ENCODE measurements at regions not wholly inside any gene's neighbourhood (a gene's known extent, or its start where the extent isn't known, plus 50 kb on each side); places are given as distances from the start of the nearest gene placed in this dataset.
"Not testable (repeated sequence)": the region's sequence is repeated elsewhere in the genome, so short reads cannot be mapped to it uniquely, and the experiment has no call there.

DNA sequence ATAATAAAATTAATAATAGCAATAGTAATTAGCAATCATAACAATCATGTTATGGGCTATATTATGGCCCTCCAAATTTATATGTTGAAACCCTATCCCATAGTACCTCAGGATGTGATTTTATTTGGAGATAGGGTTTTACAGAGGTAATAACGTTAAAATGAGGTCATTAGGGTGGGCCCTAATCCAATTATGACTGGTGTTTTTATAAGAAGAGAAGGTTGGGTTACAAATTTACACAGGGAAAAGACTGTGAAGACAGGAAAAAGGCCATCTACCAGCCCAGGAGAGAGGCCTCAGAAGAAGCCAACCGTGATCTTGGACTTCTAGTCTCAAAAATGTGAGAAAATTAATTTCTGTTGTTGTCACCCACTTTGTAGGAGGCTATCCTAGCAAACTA is 353.1 kb downstream of the CHL1 start:
- Histone ChIP-seq H3K27me3 (replicated peaks; ENCODE audit: insufficient read depth) (no peaks in the 10 kb centered on the region), H3K9me3 (no peaks in the 10 kb centered on the region), H3K27ac (no peak overlapping the region), H3K4me1 (replicated peaks) (no peaks in the 10 kb centered on the region), H3K36me3 (no peaks in the 10 kb centered on the region), H3K4me3 (no peak overlapping the region)
- TF ChIP-seq, protein P1, sequence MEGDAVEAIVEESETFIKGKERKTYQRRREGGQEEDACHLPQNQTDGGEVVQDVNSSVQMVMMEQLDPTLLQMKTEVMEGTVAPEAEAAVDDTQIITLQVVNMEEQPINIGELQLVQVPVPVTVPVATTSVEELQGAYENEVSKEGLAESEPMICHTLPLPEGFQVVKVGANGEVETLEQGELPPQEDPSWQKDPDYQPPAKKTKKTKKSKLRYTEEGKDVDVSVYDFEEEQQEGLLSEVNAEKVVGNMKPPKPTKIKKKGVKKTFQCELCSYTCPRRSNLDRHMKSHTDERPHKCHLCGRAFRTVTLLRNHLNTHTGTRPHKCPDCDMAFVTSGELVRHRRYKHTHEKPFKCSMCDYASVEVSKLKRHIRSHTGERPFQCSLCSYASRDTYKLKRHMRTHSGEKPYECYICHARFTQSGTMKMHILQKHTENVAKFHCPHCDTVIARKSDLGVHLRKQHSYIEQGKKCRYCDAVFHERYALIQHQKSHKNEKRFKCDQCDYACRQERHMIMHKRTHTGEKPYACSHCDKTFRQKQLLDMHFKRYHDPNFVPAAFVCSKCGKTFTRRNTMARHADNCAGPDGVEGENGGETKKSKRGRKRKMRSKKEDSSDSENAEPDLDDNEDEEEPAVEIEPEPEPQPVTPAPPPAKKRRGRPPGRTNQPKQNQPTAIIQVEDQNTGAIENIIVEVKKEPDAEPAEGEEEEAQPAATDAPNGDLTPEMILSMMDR (IDR thresholded peaks at IDR 0.05) = no peak
- TF ChIP-seq POLR2AphosphoS5 (IDR thresholded peaks at IDR 0.05) (no peak), POLR2A (IDR thresholded peaks at IDR 0.05) (no peak)
- 39% methylated on average over 2 of the region's 2 CpGs for WGBS
- intact Hi-C loops (cut with DNase I) = no loop called here
- no peak for DNase-seq (ENCODE audit: low spot score)

DNA sequence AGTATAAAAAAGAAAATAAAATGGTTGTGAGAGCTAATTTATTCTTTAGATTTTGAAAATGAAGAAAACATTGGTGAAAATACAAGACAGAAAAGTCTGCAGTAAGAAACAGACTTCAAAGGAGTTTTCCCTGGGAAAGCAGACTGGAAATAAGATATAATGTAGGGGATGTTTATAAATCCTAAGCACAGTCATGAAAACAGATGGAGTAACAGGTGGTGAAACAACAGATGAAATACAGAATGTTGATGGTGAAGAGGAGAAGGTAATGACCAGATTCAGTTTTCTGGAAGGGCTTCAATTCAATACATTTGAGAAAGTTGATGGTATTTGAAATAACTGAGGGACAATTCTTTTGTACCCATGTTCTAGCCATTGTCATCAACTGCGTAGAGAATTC is 353.9 kb downstream of the CHL1 start:
- intact Hi-C loops (cut with DNase I) = no loop called here
- no peaks in the 10 kb centered on the region for H3K27me3 ChIP-seq (replicated peaks; ENCODE audit: insufficient read depth)
- 97% methylated on average over 1 of the region's 1 CpG for WGBS
- no peak for TF ChIP-seq POLR2AphosphoS5 (IDR thresholded peaks at IDR 0.05)
- TF ChIP-seq, protein P1 (IDR thresholded peaks at IDR 0.05) = no peak
- no peak for TF ChIP-seq POLR2A (IDR thresholded peaks at IDR 0.05)
- no peak overlapping the region for H3K27ac ChIP-seq
- H3K4me3 ChIP-seq = no peak overlapping the region
- no peaks in the 10 kb centered on the region for H3K4me1 ChIP-seq (replicated peaks)
- H3K9me3 ChIP-seq = no peaks in the 10 kb centered on the region
- H3K36me3 ChIP-seq = no peaks in the 10 kb centered on the region
- DNase-seq (ENCODE audit: low spot score) = no peak

DNA sequence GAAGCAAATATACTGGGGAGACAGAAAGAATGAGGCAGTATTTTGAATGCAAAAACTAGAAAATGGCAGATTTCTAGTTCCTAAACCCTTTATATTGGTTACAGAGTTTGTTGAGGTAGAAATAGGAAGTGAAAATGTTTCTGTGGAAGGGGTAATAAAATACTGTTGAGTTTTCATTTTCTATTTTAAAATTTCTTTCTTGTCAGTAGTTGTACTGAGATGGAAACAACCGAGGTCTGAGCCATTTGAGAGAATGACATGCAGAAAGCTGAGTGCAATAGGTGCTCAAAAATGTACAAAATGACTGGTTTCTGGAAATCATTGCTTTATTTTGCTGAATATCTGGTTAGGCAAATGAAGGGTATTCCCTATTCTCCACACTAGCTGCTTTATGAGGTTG is 361.4 kb downstream of the CHL1 start:
- Histone ChIP-seq H3K36me3 (no peaks in the 10 kb centered on the region), H3K4me1 (replicated peaks) (no peaks in the 10 kb centered on the region), H3K4me3 (no peak overlapping the region), H3K27me3 (replicated peaks; ENCODE audit: insufficient read depth) (no peaks in the 10 kb centered on the region), H3K27ac (no peak overlapping the region), H3K9me3 (no peaks in the 10 kb centered on the region)
- 83% methylated on average over 1 of the region's 1 CpG for WGBS
- no peak for TF ChIP-seq POLR2AphosphoS5 (IDR thresholded peaks at IDR 0.05)
- TF ChIP-seq, protein P1 (IDR thresholded peaks at IDR 0.05) = no peak
- TF ChIP-seq POLR2A (IDR thresholded peaks at IDR 0.05) = no peak
- DNase-seq (ENCODE audit: low spot score) = no peak
- intact Hi-C loops (cut with DNase I) = no loop called here

DNA sequence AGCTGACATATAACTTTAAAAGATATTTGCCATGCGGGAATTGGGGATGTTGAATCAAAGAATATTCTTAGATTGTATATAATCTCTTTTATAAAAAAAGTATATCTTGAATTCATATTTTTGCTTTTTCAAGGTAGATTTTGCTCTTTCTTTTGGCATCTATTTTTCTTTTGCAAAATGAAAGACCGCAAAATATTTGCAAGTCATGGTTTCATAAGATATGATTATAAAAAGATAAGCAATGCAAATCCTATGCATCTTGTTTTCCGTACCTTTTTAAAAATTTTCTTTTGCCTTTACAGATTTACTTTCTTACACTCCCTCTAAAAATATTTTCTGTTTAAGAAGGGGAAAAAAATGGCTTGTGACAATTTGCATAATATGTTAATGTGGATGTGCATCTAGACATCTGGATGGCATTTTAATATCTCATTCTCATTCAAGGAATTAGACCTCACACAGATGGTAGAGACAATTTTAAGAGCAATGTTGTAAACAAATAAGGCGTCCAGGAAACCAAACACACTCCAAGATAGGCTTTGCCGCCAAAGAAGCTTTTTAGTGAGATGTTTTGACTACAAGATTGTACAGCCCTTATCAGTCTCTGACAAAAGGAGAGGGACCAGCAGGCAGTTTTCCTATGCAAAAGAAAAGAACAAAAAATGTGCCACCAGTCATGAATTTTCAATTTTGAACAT is 371.1 kb downstream of the CHL1 start:
- no peak for DNase-seq (ENCODE audit: low spot score)

DNA sequence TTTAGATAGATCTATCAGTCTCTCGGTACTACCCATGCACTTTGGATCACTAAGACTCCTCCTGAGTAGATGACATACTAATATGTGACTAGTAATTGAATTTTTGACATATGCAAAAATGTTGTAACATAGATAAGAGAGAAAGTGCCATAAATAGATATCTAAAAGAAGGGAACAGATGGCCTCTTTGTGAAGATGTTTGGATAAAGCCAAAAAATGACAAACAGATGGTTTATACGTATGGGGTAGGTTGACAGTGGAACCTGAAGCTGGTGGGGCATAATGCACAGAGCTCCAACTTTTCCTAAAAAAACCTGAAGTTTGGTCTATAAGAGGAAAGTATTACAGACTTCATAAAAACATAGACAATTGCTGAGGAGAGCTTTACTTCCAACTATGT is 383.0 kb downstream of the CHL1 start:
- WGBS = 68% methylated on average over 2 of the region's 2 CpGs
- H3K36me3 ChIP-seq; H3K4me1 ChIP-seq (replicated peaks); intact Hi-C loops (cut with DNase I); H3K27ac ChIP-seq; H3K27me3 ChIP-seq (replicated peaks; ENCODE audit: insufficient read depth); H3K9me3 ChIP-seq; H3K4me3 ChIP-seq; DNase-seq (ENCODE audit: low spot score): not testable (repeated sequence)

More for the DNA sequence above, 371.1 kb downstream of the CHL1 start:
- H3K4me1 ChIP-seq (replicated peaks) = no peaks in the 10 kb centered on the region
- H3K9me3 ChIP-seq = no peaks in the 10 kb centered on the region
- 71% methylated on average over 5 of the region's 5 CpGs for WGBS
- H3K36me3 ChIP-seq = no peaks in the 10 kb centered on the region
- no peak for TF ChIP-seq POLR2A (IDR thresholded peaks at IDR 0.05)
- no peak for TF ChIP-seq POLR2AphosphoS5 (IDR thresholded peaks at IDR 0.05)
- TF ChIP-seq, protein P1 (IDR thresholded peaks at IDR 0.05) = no peak
- no peaks in the 10 kb centered on the region for H3K27me3 ChIP-seq (replicated peaks; ENCODE audit: insufficient read depth)
- no peak overlapping the region for H3K4me3 ChIP-seq
- H3K27ac ChIP-seq = no peak overlapping the region
- intact Hi-C loops (cut with DNase I) = no loop called here

DNA sequence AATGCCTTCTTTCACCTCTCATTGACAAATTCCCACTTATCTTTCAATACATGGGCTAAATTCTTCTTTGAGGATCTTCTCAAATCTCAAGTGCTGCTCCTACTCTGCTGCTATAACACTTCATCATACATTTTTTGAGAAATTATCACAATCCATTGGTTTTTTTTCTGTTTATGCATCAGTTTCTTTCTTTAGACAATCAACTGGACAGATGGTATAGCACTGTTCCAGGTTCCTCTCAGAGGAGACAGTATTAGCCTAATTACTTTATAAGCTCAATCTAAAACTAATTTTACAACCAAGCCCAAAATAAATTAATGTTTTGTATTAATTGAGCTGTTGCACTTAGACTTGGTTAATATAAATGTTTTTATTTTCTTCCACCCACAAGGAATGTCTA is 392.5 kb downstream of the CHL1 start:
- H3K4me1 ChIP-seq (replicated peaks); DNase-seq (ENCODE audit: low spot score); intact Hi-C loops (cut with DNase I); H3K9me3 ChIP-seq; H3K27ac ChIP-seq; H3K4me3 ChIP-seq; H3K27me3 ChIP-seq (replicated peaks; ENCODE audit: insufficient read depth); H3K36me3 ChIP-seq: not testable (repeated sequence)

DNA sequence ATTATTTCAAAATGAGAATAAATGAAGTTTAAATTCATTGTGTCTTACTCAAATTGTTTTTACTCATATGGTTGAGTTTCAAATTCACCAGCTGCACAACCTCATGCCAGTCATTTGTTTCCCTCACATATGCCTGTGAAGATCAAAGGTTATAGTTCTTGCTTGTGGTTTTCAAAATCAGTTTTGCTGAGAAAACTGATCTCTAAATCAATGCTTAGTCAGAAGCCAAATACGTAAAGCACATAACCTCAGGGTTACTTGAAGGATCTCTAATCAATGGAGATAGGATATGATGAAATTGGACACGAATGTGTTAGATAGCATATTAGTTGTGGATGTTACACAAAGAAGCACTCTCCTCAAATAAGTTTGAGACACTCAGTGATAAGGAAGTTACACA is 400.7 kb downstream of the CHL1 start:
- H3K9me3 ChIP-seq; H3K4me1 ChIP-seq (replicated peaks); H3K27ac ChIP-seq; H3K36me3 ChIP-seq; H3K27me3 ChIP-seq (replicated peaks; ENCODE audit: insufficient read depth); DNase-seq (ENCODE audit: low spot score); intact Hi-C loops (cut with DNase I); H3K4me3 ChIP-seq: not testable (repeated sequence)
- 71% methylated on average over 2 of the region's 2 CpGs for WGBS

DNA sequence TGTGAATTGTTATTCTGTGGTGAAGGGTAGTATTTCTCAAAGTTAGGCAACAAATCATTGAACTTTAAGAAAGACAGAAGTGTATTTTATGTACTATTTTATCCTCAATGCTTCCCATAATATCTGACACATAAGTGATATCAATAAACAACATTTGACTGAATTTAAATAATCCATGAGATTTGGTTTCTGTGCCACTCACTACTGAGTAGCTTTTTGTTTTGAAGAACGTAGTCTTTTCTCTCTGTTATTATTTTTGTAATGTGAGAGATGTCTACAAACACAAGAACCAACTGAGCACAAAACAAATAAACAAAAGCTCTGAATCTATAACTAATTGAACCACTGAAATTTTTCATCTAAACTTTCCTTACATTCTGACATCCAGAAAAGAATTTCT is 401.2 kb downstream of the CHL1 start:
- H3K4me1 ChIP-seq (replicated peaks); H3K36me3 ChIP-seq; DNase-seq (ENCODE audit: low spot score); H3K27ac ChIP-seq; H3K4me3 ChIP-seq; intact Hi-C loops (cut with DNase I); H3K27me3 ChIP-seq (replicated peaks; ENCODE audit: insufficient read depth); H3K9me3 ChIP-seq: not testable (repeated sequence)
- 68% methylated on average over 1 of the region's 1 CpG for WGBS

DNA sequence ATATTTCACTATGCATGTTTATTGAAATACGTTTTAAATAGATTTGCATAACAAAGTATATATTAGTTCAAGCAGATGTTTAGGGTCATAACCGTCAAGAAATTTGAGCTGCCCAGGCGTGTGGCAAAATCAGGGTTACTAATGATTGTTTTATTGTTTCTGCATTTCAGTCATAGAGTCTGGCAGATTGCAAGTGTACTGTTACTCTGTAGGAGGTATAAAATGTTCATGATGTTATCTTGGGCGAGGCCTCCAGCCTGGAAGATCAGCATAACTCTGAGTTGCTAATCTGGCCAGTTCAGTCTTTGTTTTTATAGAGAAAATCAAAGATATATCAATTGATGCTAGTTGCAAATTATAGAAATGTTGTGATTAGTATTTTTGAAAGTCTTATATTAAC is 410.9 kb downstream of the CHL1 start:
- H3K4me1 ChIP-seq (replicated peaks); H3K4me3 ChIP-seq; DNase-seq (ENCODE audit: low spot score); H3K9me3 ChIP-seq; H3K27me3 ChIP-seq (replicated peaks; ENCODE audit: insufficient read depth); H3K36me3 ChIP-seq; H3K27ac ChIP-seq; intact Hi-C loops (cut with DNase I): not testable (repeated sequence)
- WGBS = 54% methylated on average over 4 of the region's 4 CpGs
